HG02852 (cell line): ENCODE measurements at regions not wholly inside any gene's neighbourhood (a gene's known extent, or its start where the extent isn't known, plus 50 kb on each side); places are given as distances from the start of the nearest gene placed in this dataset.

Source experiments
- ATAC-seq: cut with Tn5 transposase; IDR thresholded peaks from one replicate; pipeline ENCODE4 v1.9.1; 2021; ENCODE audit warnings: mild to moderate bottlenecking, moderate library complexity; ENCODE audit not compliant: unreplicated experiment

- ATAC-seq, result no peak
Measured at GRCh38 chr20:7387638-7388193, 552.5 kb downstream of the HAO1 start.

GRCh38 chr20:7389216-7389615, 551.0 kb downstream of the HAO1 start:
- no peak for ATAC-seq

- no peak for ATAC-seq
Measured at GRCh38 chr20:7392542-7393206, 547.6 kb downstream of the HAO1 start.

- ATAC-seq, result no peak
Measured at GRCh38 chr20:7399114-7399513, 541.1 kb downstream of the HAO1 start.

- ATAC-seq, result no peak
Measured at GRCh38 chr20:7399575-7399974, 540.7 kb downstream of the HAO1 start.

GRCh38 chr20:7406671-7407070, 533.6 kb downstream of the HAO1 start:
- no peak for ATAC-seq

GRCh38 chr20:7410150-7410549, 530.1 kb downstream of the HAO1 start:
- no peak for ATAC-seq

GRCh38 chr20:7411075-7411474, 529.2 kb downstream of the HAO1 start:
- no peak for ATAC-seq

GRCh38 chr20:7415427-7415826, 524.8 kb downstream of the HAO1 start:
- no peak for ATAC-seq

GRCh38 chr20:7416382-7416781, 523.9 kb downstream of the HAO1 start:
- ATAC-seq, result no peak

GRCh38 chr20:7420345-7420744, 519.9 kb downstream of the HAO1 start:
- ATAC-seq, result no peak

GRCh38 chr20:7426890-7427496, 513.3 kb downstream of the HAO1 start:
- ATAC-seq, result no peak

- no peak for ATAC-seq
Measured at GRCh38 chr20:7428946-7429345, 511.3 kb downstream of the HAO1 start.

GRCh38 chr20:7432612-7433011, 507.6 kb downstream of the HAO1 start:
- no peak for ATAC-seq

- no peak for ATAC-seq
Measured at GRCh38 chr20:7437311-7437710, 502.9 kb downstream of the HAO1 start.

- ATAC-seq, result no peak
Measured at GRCh38 chr20:7449269-7449668, 491.0 kb downstream of the HAO1 start.

- ATAC-seq, result no peak
Measured at GRCh38 chr20:7452890-7453289, 487.4 kb downstream of the HAO1 start.

GRCh38 chr20:7454047-7454446, 486.2 kb downstream of the HAO1 start:
- ATAC-seq, result no peak

- no peak for ATAC-seq
Measured at GRCh38 chr20:7458459-7458858, 481.8 kb downstream of the HAO1 start.

GRCh38 chr20:7459083-7459482, 481.2 kb downstream of the HAO1 start:
- no peak for ATAC-seq

GRCh38 chr20:7463290-7463689, 477.0 kb downstream of the HAO1 start:
- ATAC-seq, result no peak

- no peak for ATAC-seq
Measured at GRCh38 chr20:7470912-7471311, 469.3 kb downstream of the HAO1 start.

GRCh38 chr20:7490288-7490687, 450.0 kb downstream of the HAO1 start:
- ATAC-seq, result no peak
